ENCODE measurements at regions not wholly inside any gene's neighbourhood (a gene's known extent, or its start where the extent isn't known, plus 50 kb on each side); places are given as distances from the start of the nearest gene placed in this dataset.

DNA sequence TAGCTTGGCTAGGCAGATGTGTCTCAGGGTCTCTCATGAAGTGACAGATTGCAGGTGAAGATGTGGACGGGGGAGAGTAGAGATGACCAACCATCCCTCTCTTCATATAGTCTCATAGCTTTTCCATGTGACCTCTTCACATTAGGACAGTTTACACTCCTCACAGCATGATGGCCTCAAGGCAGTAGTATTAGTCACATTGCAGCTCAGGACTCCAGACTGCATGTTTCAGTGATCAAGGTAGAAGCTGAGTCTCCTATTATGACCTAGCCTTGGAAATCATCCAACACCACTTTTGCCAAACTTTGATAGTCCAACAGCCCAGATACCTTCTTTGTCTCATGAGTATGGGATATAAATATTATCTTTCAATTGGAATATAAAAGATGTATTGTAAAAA is 147.7 kb downstream of the GASK1B start:
- 79 to 100% (median 96%) methylated on average over 1 of the region's 1 CpG for WGBS, 5 donors
- TF ChIP-seq POLR2A (IDR thresholded peaks at IDR 0.05) (no peak), POLR2AphosphoS5 (IDR thresholded peaks at IDR 0.05) (no peak)
- TF ChIP-seq, protein P1, sequence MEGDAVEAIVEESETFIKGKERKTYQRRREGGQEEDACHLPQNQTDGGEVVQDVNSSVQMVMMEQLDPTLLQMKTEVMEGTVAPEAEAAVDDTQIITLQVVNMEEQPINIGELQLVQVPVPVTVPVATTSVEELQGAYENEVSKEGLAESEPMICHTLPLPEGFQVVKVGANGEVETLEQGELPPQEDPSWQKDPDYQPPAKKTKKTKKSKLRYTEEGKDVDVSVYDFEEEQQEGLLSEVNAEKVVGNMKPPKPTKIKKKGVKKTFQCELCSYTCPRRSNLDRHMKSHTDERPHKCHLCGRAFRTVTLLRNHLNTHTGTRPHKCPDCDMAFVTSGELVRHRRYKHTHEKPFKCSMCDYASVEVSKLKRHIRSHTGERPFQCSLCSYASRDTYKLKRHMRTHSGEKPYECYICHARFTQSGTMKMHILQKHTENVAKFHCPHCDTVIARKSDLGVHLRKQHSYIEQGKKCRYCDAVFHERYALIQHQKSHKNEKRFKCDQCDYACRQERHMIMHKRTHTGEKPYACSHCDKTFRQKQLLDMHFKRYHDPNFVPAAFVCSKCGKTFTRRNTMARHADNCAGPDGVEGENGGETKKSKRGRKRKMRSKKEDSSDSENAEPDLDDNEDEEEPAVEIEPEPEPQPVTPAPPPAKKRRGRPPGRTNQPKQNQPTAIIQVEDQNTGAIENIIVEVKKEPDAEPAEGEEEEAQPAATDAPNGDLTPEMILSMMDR (IDR thresholded peaks at IDR 0.05 in 8 of 11, conservative IDR thresholded peaks at IDR 0.05 in 3 of 11) = no peak
- no peak overlapping the region for H3K27ac ChIP-seq
- intact Hi-C loops (cut with DNase I; ENCODE audit: low total_unique reads) = no loop called here
- DNase-seq = no peak
- H3K4me3 ChIP-seq = no peak overlapping the region
- no peaks in the 10 kb centered on the region for H3K27me3 ChIP-seq (replicated peaks in 1 of 7)
- H3K36me3 ChIP-seq = no peaks in the 10 kb centered on the region
- H3K9me3 ChIP-seq = peaks cover 0 to 29% (median 20%) of the 10 kb centered on the region in 8 donors
- H3K4me1 ChIP-seq = no peaks in the 10 kb centered on the region

DNA sequence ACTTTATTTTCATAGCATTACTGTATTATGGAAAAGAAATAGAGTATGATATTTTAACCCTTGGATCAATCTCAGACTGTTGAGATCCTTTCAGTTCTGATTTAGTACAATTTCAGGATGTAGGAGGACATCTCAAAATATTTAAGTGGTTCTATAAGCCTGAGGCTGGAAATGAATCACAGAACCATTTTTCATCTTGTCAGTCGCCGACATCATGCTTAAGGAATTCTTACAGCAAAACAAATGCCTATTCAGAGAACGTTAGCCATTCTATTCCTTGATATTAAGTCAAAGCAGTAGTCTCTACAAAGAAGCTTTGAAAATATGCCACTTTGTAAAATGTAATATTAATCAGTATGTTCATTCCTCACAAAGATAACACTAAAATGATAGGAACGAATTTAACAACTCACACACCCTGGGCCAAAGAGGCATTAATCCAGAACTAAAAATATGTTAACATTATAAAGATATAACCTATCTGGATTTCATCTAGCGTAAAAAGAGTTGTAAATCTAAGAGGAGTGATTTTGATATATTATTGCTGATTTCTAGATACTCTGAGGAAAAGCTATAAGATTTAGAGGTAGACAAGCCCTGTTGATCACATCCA is 152.0 kb downstream of the GASK1B start:
- 70 to 85% (median 83%) methylated on average over 5 of the region's 5 CpGs for WGBS, 5 donors
- TF ChIP-seq POLR2A (IDR thresholded peaks at IDR 0.05) = no peak
- no peak for TF ChIP-seq POLR2AphosphoS5 (IDR thresholded peaks at IDR 0.05)
- TF ChIP-seq, protein P1 (IDR thresholded peaks at IDR 0.05 in 8 of 11, conservative IDR thresholded peaks at IDR 0.05 in 3 of 11) = no peak
- H3K36me3 ChIP-seq = no peaks in the 10 kb centered on the region
- intact Hi-C loops (cut with DNase I; ENCODE audit: low total_unique reads) = no loop called here
- no peaks in the 10 kb centered on the region for H3K27me3 ChIP-seq (replicated peaks in 1 of 7)
- H3K9me3 ChIP-seq = no peaks in the 10 kb centered on the region
- no peak overlapping the region for H3K27ac ChIP-seq
- H3K4me3 ChIP-seq = no peak overlapping the region
- DNase-seq = no peak
- peaks cover 0 to 5% (median 0%) of the 10 kb centered on the region in 6 donors for H3K4me1 ChIP-seq

DNA sequence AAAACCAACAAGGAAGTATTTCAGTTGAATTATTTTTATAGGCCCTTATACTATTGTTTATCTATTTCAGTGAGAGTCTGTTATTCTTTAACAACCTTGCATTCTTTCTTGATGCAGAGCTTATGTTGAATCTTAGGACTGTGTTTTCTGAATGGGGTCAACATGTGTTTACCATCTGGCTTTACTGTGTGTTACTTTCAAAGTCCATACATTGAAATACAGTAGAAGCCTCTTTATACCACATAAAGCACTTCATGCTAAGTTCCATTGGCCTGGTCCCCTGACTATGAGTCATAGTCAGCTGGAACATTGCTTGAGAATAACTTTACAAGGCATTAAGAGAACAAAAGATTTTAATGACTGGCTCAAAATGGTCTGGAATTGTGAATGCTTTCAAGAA is 152.6 kb downstream of the GASK1B start:
- no peak for DNase-seq
- Histone ChIP-seq H3K36me3 (no peaks in the 10 kb centered on the region), H3K9me3 (no peaks in the 10 kb centered on the region), H3K4me1 (peaks cover 0 to 5% (median 0%) of the 10 kb centered on the region in 6 donors), H3K27ac (no peak overlapping the region), H3K4me3 (no peak overlapping the region), H3K27me3 (replicated peaks in 1 of 7) (no peaks in the 10 kb centered on the region)
- intact Hi-C loops (cut with DNase I; ENCODE audit: low total_unique reads) = no loop called here
- TF ChIP-seq POLR2AphosphoS5 (IDR thresholded peaks at IDR 0.05) = no peak
- TF ChIP-seq, protein P1 (IDR thresholded peaks at IDR 0.05 in 8 of 11, conservative IDR thresholded peaks at IDR 0.05 in 3 of 11) = no peak
- TF ChIP-seq POLR2A (IDR thresholded peaks at IDR 0.05) = no peak

DNA sequence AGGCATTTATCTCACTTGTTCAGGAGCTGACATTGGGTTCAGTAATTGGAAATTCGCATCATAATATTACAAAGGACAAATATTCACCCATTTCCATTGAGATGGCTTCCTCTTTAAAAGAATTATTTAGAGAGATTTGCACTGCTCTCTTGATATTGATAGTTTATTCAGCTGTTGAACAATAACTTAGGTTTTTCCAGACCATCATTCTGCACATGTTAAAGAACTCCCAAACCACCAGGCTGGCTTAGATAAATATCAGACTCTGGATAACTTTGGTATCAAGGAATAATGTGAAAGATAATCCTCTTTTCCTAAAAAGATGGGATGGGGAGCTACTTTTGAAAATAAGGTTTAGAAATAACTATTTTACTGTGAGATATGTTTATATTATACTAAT is 154.0 kb downstream of the GASK1B start:
- TF ChIP-seq, protein P1 (IDR thresholded peaks at IDR 0.05 in 8 of 11, conservative IDR thresholded peaks at IDR 0.05 in 3 of 11) = no peak
- TF ChIP-seq POLR2A (IDR thresholded peaks at IDR 0.05) (no peak), POLR2AphosphoS5 (IDR thresholded peaks at IDR 0.05) (no peak)
- no peak for DNase-seq
- Histone ChIP-seq H3K9me3 (no peaks in the 10 kb centered on the region), H3K27me3 (replicated peaks in 1 of 7) (no peaks in the 10 kb centered on the region), H3K4me3 (no peak overlapping the region), H3K36me3 (no peaks in the 10 kb centered on the region), H3K27ac (no peak overlapping the region), H3K4me1 (peaks cover 0 to 5% (median 0%) of the 10 kb centered on the region in 6 donors)
- WGBS, 5 donors = 71 to 97% (median 88%) methylated on average over 1 of the region's 1 CpG
- intact Hi-C loops (cut with DNase I; ENCODE audit: low total_unique reads) = no loop called here

Data from spleen (tissue), 11 donors.